Kidney (tissue), 13 donors: ENCODE measurements at regions not wholly inside any gene's neighbourhood (a gene's known extent, or its start where the extent isn't known, plus 50 kb on each side); places are given as distances from the start of the nearest gene placed in this dataset.
"Not testable (repeated sequence)": the region's sequence is repeated elsewhere in the genome, so short reads cannot be mapped to it uniquely, and the experiment has no call there.

Source experiments
- DNase-seq, 5 donors: peaks; one replicate each; pipeline ENCODE4 v3.0.0-alpha.2; 2013 to 2020
- FAIRE-seq: peaks from 2 replicates; lab custom pipeline; 2012; peaks lifted over from hg19 to GRCh38; lab: Jason Lieb, UNC
- H3K27ac ChIP-seq, 2 donors: one replicate each; pipeline ENCODE4 v1.7.0; 2013; ENCODE audit warnings: low read depth in 2 of 2, low read length in 2 of 2, inconsistent platforms in 1 of 2
- H3K27me3 ChIP-seq: one replicate; pipeline ENCODE4 v1.7.1; 2013; ENCODE audit warnings: low read length, inconsistent platforms; ENCODE audit not compliant: control insufficient read depth, insufficient read depth
- H3K36me3 ChIP-seq, 3 donors: one replicate each; pipeline versions ENCODE4 v1.7.0 to v1.7.1; 2013; ENCODE audit warnings: low read length in 3 of 3, control low read depth in 1 of 3, inconsistent platforms in 1 of 3; ENCODE audit not compliant: insufficient read depth in 3 of 3, control insufficient read depth in 2 of 3
- H3K4me1 ChIP-seq, 3 donors: one replicate each; pipeline versions ENCODE4 v1.7.0 to v1.7.1; 2013; ENCODE audit warnings: low read length in 3 of 3, inconsistent platforms in 1 of 3, low read depth in 1 of 3; ENCODE audit not compliant: control insufficient read depth in 2 of 3, insufficient read depth in 2 of 3
- H3K4me3 ChIP-seq, 3 donors: one replicate each; pipeline versions ENCODE4 v1.7.0 to v1.8.1; 2013; ENCODE audit warnings: low read length in 3 of 3, control low read depth in 1 of 3, inconsistent platforms in 1 of 3
- H3K9ac ChIP-seq, 3 donors: one replicate each; pipeline versions ENCODE4 v1.7.0 to v1.7.1; 2013; ENCODE audit warnings: low read length in 3 of 3, control low read depth in 1 of 3, inconsistent platforms in 1 of 3
- H3K9me3 ChIP-seq, 3 donors: one replicate each; pipeline versions ENCODE4 v1.7.0 to v1.7.1; 2013; ENCODE audit warnings: low read length in 3 of 3, control low read depth in 1 of 3, inconsistent platforms in 1 of 3; ENCODE audit not compliant: control insufficient read depth in 2 of 3, insufficient read depth in 1 of 3
- intact Hi-C: fragments of 100-400 bp; cut with DNase I; formaldehyde crosslinking; loops from one replicate; pipeline ENCODE4 v1.11.1; 2022
- TF ChIP-seq, protein P1 (sequence below): IDR thresholded peaks from 3 replicates; pipeline ENCODE4 v1.5.1; 2012; ENCODE audit warnings: mild to moderate bottlenecking, moderate library complexity, borderline replicate concordance; ENCODE audit not compliant: insufficient read depth; ENCODE audit errors: extremely low read depth
- donor health status: control.
- donor health status: control.
- donor health status: control.
- donor health status: control.
- donor health status: control.
- donor health status: DM: yes; HTN: yes; CAD: no.
- donor health status: Normal renal cell carcinoma (clear cell type).

DNA sequence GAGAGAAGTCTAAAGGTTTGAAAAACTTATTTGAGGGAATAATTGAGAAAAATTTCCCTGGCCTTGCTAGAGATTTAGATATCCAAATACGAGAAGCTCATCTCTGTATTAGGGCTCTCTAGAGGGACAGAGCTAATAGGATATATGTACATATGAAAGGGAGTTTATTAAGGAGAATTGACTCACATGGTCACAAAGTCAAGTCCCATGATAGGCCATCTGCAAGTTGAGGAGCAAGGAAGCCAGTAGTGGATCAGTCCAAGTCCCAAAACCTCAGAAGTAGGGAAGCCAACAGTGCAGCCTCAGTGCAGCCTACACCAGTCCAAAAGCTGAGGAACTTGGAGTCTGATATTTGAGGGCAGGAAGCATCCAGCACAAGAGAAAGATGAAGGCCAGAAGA lies 126.7 kb downstream of the PJA2 start:
- H3K4me1 ChIP-seq, H3K9ac ChIP-seq, intact Hi-C loops, H3K27me3 ChIP-seq, H3K27ac ChIP-seq, FAIRE-seq, H3K4me3 ChIP-seq, H3K36me3 ChIP-seq, DNase-seq: not testable (repeated sequence)
- H3K9me3 ChIP-seq: peaks cover 0 to 10% (median 4%) of the 10 kb centered on the region in 3 donors

DNA sequence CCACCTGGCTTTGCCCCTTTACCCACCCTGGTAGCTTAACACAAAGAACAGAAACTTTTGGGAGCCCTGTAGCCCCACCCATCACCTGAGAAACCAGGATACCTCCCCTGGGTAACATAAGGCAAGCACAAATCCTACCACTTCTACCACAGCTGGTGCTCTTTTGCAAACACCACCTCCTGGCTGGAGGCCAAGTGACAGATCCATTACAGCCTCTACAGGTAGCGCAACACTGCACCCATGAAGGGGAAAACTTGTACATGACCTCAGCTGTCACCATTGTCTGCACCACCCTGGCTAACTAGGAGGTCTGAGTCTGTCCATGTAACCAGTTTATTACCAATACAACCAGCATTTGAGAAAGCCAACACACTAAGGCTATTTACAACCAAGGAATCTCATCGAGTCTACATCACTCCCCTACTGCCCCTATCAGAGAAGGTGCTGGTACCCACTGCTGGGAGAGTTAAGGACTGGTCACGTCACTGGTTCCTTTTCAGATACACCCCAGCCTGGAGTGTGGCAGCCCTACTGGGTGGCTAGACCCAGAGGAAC lies 128.6 kb downstream of the PJA2 start:
- Histone ChIP-seq H3K4me1 (no peaks in the 10 kb centered on the region), H3K9ac (no peak overlapping the region), H3K27me3 (no peaks in the 10 kb centered on the region), H3K4me3 (no peak overlapping the region), H3K27ac (no peak overlapping the region), H3K36me3 (no peaks in the 10 kb centered on the region), H3K9me3 (peaks cover 0 to 4% (median 4%) of the 10 kb centered on the region in 3 donors)
- TF ChIP-seq, protein P1, sequence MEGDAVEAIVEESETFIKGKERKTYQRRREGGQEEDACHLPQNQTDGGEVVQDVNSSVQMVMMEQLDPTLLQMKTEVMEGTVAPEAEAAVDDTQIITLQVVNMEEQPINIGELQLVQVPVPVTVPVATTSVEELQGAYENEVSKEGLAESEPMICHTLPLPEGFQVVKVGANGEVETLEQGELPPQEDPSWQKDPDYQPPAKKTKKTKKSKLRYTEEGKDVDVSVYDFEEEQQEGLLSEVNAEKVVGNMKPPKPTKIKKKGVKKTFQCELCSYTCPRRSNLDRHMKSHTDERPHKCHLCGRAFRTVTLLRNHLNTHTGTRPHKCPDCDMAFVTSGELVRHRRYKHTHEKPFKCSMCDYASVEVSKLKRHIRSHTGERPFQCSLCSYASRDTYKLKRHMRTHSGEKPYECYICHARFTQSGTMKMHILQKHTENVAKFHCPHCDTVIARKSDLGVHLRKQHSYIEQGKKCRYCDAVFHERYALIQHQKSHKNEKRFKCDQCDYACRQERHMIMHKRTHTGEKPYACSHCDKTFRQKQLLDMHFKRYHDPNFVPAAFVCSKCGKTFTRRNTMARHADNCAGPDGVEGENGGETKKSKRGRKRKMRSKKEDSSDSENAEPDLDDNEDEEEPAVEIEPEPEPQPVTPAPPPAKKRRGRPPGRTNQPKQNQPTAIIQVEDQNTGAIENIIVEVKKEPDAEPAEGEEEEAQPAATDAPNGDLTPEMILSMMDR: no peak
- DNase-seq (no peak), FAIRE-seq (no peak)
- intact Hi-C loops: no loop called here

DNA sequence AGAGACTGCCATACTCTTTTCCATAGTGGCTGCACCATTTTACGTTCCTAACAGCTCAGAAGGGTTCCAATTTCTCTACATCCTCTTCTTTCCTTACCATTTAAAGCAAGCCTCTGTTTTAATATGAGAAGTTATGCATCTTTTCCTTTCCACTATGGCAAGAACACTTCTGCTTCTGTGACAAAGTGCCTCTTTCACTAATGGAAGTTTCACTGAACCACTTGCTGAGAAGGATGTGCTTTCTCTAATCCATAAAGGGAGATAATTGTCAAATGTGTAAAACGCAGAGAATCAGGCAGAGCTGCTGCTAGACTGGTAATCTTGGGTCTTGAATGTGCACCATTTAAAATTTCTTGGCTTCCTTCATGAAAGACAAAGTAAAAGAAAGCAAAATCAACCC lies 131.6 kb downstream of the PJA2 start:
- H3K9me3 ChIP-seq: no peaks in the 10 kb centered on the region
- no peak overlapping the region for H3K27ac ChIP-seq
- TF ChIP-seq, protein P1: no peak
- DNase-seq: no peak
- H3K4me1 ChIP-seq: no peaks in the 10 kb centered on the region
- no peaks in the 10 kb centered on the region for H3K27me3 ChIP-seq
- H3K9ac ChIP-seq: no peak overlapping the region
- intact Hi-C loops: no loop called here
- H3K36me3 ChIP-seq: no peaks in the 10 kb centered on the region
- no peak overlapping the region for H3K4me3 ChIP-seq
- no peak for FAIRE-seq

DNA sequence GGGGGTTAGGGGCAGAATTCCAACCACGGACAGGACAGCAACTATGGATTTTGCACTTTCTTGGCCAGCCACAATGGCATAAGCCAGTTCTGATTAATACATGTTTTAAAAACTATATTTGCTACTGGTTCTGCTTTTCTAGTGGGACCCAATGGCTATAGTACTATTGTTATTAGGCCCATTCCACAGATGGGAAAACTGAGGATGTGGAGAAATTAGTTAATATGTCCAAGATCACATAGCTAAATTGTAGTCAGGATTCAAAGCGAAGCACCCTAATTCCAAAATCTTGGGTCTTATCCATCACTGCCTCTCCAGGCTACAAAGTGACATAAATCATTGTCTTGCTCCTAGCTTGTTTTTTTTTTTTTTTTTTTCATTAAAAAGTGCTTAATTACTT lies 133.9 kb downstream of the PJA2 start:
- no peak overlapping the region for H3K4me3 ChIP-seq
- intact Hi-C loops: no loop called here
- FAIRE-seq: no peak
- H3K36me3 ChIP-seq: no peaks in the 10 kb centered on the region
- no peak overlapping the region for H3K27ac ChIP-seq
- no peaks in the 10 kb centered on the region for H3K9me3 ChIP-seq
- H3K9ac ChIP-seq: no peak overlapping the region
- DNase-seq: no peak
- H3K27me3 ChIP-seq: no peaks in the 10 kb centered on the region
- no peaks in the 10 kb centered on the region for H3K4me1 ChIP-seq
- TF ChIP-seq, protein P1: no peak
